Kidney (tissue), 13 donors: ENCODE measurements at regions not wholly inside any gene's neighbourhood (a gene's known extent, or its start where the extent isn't known, plus 50 kb on each side); places are given as distances from the start of the nearest gene placed in this dataset.
A peak's percentile ranks its signal among the peaks of the same experiment; 100 is the strongest.
"Not testable (repeated sequence)": the region's sequence is repeated elsewhere in the genome, so short reads cannot be mapped to it uniquely, and the experiment has no call there.

Experiments
- DNase-seq, 5 donors: peaks; one replicate each; pipeline ENCODE4 v3.0.0-alpha.2; 2013 to 2020
- FAIRE-seq: peaks from 2 replicates; lab custom pipeline; 2012; peaks lifted over from hg19 to GRCh38; lab: Jason Lieb, UNC
- H3K27ac ChIP-seq, 2 donors: one replicate each; pipeline ENCODE4 v1.7.0; 2013; ENCODE audit warnings: low read depth in 2 of 2, low read length in 2 of 2, inconsistent platforms in 1 of 2
- H3K27me3 ChIP-seq: one replicate; pipeline ENCODE4 v1.7.1; 2013; ENCODE audit warnings: low read length, inconsistent platforms; ENCODE audit not compliant: control insufficient read depth, insufficient read depth
- H3K36me3 ChIP-seq, 3 donors: one replicate each; pipeline versions ENCODE4 v1.7.0 to v1.7.1; 2013; ENCODE audit warnings: low read length in 3 of 3, control low read depth in 1 of 3, inconsistent platforms in 1 of 3; ENCODE audit not compliant: insufficient read depth in 3 of 3, control insufficient read depth in 2 of 3
- H3K4me1 ChIP-seq, 3 donors: one replicate each; pipeline versions ENCODE4 v1.7.0 to v1.7.1; 2013; ENCODE audit warnings: low read length in 3 of 3, inconsistent platforms in 1 of 3, low read depth in 1 of 3; ENCODE audit not compliant: control insufficient read depth in 2 of 3, insufficient read depth in 2 of 3
- H3K4me3 ChIP-seq, 3 donors: one replicate each; pipeline versions ENCODE4 v1.7.0 to v1.8.1; 2013; ENCODE audit warnings: low read length in 3 of 3, control low read depth in 1 of 3, inconsistent platforms in 1 of 3
- H3K9ac ChIP-seq, 3 donors: one replicate each; pipeline versions ENCODE4 v1.7.0 to v1.7.1; 2013; ENCODE audit warnings: low read length in 3 of 3, control low read depth in 1 of 3, inconsistent platforms in 1 of 3
- H3K9me3 ChIP-seq, 3 donors: one replicate each; pipeline versions ENCODE4 v1.7.0 to v1.7.1; 2013; ENCODE audit warnings: low read length in 3 of 3, control low read depth in 1 of 3, inconsistent platforms in 1 of 3; ENCODE audit not compliant: control insufficient read depth in 2 of 3, insufficient read depth in 1 of 3
- intact Hi-C: fragments of 100-400 bp; cut with DNase I; formaldehyde crosslinking; loops from one replicate; pipeline ENCODE4 v1.11.1; 2022
- TF ChIP-seq, protein P1 (sequence below): IDR thresholded peaks from 3 replicates; pipeline ENCODE4 v1.5.1; 2012; ENCODE audit warnings: mild to moderate bottlenecking, moderate library complexity, borderline replicate concordance; ENCODE audit not compliant: insufficient read depth; ENCODE audit errors: extremely low read depth
- donor health status: control.
- donor health status: control.
- donor health status: control.
- donor health status: control.
- donor health status: control.
- donor health status: DM: yes; HTN: yes; CAD: no.
- donor health status: Normal renal cell carcinoma (clear cell type).

DNA sequence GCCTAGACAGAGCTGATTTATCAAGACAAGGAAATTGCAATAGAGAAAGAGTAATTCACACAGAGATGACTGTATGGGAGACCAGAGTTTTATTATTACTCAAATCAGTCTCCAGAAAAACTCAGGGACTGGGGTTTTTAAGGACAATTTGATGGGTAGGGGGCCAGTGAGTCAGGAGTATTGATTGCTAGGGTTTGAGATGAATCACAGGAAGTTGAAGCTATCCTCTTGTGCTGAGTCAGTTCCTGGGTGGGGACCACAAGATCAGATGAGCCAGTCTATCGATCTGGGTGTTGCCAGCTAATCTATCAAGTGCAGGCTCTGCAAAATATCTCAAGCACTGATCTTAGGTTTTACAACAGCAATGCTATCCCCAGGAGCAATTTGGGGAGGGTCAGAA lies 87.4 kb upstream of the TGIF2LY start:
- intact Hi-C loops, H3K9ac ChIP-seq, H3K27ac ChIP-seq, H3K36me3 ChIP-seq, H3K9me3 ChIP-seq, FAIRE-seq, H3K27me3 ChIP-seq, H3K4me3 ChIP-seq, DNase-seq, H3K4me1 ChIP-seq: not testable (repeated sequence)

DNA sequence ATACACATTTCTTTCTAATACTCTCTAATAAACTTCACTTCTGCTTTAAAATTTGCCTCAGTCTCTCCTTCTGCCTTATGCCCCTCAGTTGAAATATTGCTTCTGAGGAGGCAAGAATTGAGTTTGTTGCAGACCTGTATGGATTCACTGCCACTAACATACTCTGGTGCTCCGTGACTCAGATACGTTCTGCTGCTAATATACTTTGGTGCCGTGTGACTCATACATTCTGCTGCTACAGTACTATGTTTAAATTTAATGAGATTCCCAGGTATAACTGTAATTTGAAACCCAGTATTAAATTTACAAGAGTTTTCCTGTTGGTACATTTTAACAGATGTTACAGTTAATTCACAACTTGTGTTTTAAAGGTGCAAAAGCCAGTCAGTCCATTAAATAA lies 84.3 kb upstream of the TGIF2LY start:
- intact Hi-C loops, FAIRE-seq: not testable (repeated sequence)

DNA sequence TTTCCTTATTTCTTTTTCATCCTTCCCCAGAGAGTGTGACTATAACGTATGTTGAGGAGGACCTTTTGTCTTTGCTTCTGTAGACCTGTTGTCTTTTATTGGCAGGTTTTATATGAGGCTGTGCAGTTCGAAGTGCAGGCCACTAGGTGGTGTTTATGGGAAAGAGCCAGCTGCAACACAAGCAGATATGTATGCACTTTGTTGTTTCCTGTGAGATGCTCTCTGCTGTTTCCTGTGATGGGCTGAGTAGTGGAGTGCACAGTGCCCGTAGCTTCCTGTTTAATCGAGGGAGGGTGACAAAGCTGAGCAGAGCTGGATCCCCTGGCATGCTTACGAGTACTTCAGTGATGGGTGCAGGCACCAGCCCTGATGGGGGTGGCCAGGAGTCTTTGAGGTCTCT lies 51.8 kb upstream of the TGIF2LY start:
- H3K9me3 ChIP-seq, H3K9ac ChIP-seq, intact Hi-C loops, FAIRE-seq, H3K4me1 ChIP-seq, H3K36me3 ChIP-seq, H3K4me3 ChIP-seq, H3K27me3 ChIP-seq, H3K27ac ChIP-seq: not testable (repeated sequence)
- TF ChIP-seq, protein P1, sequence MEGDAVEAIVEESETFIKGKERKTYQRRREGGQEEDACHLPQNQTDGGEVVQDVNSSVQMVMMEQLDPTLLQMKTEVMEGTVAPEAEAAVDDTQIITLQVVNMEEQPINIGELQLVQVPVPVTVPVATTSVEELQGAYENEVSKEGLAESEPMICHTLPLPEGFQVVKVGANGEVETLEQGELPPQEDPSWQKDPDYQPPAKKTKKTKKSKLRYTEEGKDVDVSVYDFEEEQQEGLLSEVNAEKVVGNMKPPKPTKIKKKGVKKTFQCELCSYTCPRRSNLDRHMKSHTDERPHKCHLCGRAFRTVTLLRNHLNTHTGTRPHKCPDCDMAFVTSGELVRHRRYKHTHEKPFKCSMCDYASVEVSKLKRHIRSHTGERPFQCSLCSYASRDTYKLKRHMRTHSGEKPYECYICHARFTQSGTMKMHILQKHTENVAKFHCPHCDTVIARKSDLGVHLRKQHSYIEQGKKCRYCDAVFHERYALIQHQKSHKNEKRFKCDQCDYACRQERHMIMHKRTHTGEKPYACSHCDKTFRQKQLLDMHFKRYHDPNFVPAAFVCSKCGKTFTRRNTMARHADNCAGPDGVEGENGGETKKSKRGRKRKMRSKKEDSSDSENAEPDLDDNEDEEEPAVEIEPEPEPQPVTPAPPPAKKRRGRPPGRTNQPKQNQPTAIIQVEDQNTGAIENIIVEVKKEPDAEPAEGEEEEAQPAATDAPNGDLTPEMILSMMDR: peak; percentile 26
- DNase-seq: peak in 1 of 5 donors; percentile 15

More for the DNA sequence above, 84.3 kb upstream of the TGIF2LY start:
- H3K36me3 ChIP-seq, H3K4me3 ChIP-seq, DNase-seq, H3K27ac ChIP-seq, H3K9me3 ChIP-seq, H3K4me1 ChIP-seq, H3K27me3 ChIP-seq, H3K9ac ChIP-seq: not testable (repeated sequence)
